Lower lobe of right lung (tissue), 2 donors: ENCODE measurements at regions not wholly inside any gene's neighbourhood (a gene's known extent, or its start where the extent isn't known, plus 50 kb on each side); places are given as distances from the start of the nearest gene placed in this dataset.

Experiments
- ATAC-seq, 2 donors: fragments of 200-7000 bp; cut with Tn5 transposase; one replicate each; pipeline ENCODE4 v1.9.1; 2020 to 2022; ENCODE audit warnings: mild to moderate bottlenecking in 2 of 2, moderate library complexity in 2 of 2
- DNase-seq: peaks from one replicate; pipeline ENCODE4 v3.0.0-alpha.2; 2020
- H3K27ac ChIP-seq: fragments of 200-600 bp; one replicate; pipeline ENCODE4 v1.8.0; 2022
- H3K27me3 ChIP-seq: fragments of 200-600 bp; one replicate; pipeline ENCODE4 v1.8.0; 2022; ENCODE audit warnings: low read depth
- H3K36me3 ChIP-seq: fragments of 200-600 bp; one replicate; pipeline ENCODE4 v1.8.0; 2022; ENCODE audit warnings: mild to moderate bottlenecking
- H3K4me1 ChIP-seq: fragments of 200-600 bp; one replicate; pipeline ENCODE4 v1.8.0; 2022
- H3K4me3 ChIP-seq: fragments of 200-600 bp; one replicate; pipeline ENCODE4 v1.8.0; 2022; ENCODE audit warnings: mild to moderate bottlenecking
- H3K9me3 ChIP-seq: fragments of 200-600 bp; one replicate; pipeline ENCODE4 v1.8.0; 2022
- intact Hi-C: fragments of 100-400 bp; cut with DNase I; formaldehyde crosslinking; loops from one replicate; pipeline ENCODE4 v1.11.0; 2022
- TF ChIP-seq, protein P1 (sequence below): fragments of 200-600 bp; IDR thresholded peaks from one replicate; pipeline ENCODE4 v1.8.0; 2022; ENCODE audit warnings: antibody characterized with exemption, mild to moderate bottlenecking
- donor health status: DM: no; HTN: yes; CAD: no; lungs with severe emphysema.

DNA sequence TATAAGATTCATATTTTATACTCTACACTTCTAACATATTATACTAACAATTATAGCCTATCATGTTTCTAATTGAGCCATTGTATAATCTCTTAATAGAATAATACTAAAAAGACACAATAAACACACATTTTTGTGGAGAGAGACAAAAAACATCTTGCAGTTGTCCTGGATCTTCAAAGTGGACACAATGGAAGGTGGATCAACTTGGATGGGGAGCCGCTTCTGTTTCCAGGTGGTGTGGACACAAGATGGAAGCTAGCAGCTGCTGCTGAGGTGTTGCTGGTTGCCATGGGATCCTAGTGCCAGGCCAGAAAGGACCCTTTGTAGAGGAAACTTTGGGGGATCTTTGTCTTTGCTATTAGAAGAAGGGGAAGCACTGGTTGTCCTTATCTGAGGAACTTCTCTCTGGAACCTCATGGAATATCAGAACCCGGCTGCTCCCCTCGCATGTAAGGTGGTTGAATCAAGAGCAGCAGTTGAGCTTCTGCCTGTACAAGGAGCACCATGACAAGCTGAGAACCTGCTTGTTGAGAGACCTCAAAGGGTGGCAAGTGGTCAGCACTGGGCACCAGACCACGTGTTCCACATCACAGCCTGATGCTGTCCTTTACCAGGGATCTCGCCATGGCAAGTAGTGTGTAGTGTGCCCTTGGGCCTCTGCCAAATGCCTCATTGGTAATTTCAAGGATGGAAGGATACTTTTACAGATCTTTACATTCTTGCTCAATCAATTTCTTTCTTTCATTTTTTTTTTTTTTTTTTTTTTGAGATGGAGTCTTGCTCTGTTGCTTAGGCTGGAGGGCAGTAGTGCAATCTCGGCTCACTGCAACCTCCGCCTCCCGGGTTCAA lies 232.2 kb downstream of the MYCN start:
- intact Hi-C loops, result no loop called here
- DNase-seq, result no peak
- H3K4me3 ChIP-seq, result no peak overlapping the region
- no peaks in the 10 kb centered on the region for H3K36me3 ChIP-seq
- H3K27ac ChIP-seq, result no peak overlapping the region
- TF ChIP-seq, protein P1, sequence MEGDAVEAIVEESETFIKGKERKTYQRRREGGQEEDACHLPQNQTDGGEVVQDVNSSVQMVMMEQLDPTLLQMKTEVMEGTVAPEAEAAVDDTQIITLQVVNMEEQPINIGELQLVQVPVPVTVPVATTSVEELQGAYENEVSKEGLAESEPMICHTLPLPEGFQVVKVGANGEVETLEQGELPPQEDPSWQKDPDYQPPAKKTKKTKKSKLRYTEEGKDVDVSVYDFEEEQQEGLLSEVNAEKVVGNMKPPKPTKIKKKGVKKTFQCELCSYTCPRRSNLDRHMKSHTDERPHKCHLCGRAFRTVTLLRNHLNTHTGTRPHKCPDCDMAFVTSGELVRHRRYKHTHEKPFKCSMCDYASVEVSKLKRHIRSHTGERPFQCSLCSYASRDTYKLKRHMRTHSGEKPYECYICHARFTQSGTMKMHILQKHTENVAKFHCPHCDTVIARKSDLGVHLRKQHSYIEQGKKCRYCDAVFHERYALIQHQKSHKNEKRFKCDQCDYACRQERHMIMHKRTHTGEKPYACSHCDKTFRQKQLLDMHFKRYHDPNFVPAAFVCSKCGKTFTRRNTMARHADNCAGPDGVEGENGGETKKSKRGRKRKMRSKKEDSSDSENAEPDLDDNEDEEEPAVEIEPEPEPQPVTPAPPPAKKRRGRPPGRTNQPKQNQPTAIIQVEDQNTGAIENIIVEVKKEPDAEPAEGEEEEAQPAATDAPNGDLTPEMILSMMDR, result no peak
- no peak for ATAC-seq
- no peaks in the 10 kb centered on the region for H3K4me1 ChIP-seq
- no peaks in the 10 kb centered on the region for H3K9me3 ChIP-seq
- H3K27me3 ChIP-seq, result no peaks in the 10 kb centered on the region

DNA sequence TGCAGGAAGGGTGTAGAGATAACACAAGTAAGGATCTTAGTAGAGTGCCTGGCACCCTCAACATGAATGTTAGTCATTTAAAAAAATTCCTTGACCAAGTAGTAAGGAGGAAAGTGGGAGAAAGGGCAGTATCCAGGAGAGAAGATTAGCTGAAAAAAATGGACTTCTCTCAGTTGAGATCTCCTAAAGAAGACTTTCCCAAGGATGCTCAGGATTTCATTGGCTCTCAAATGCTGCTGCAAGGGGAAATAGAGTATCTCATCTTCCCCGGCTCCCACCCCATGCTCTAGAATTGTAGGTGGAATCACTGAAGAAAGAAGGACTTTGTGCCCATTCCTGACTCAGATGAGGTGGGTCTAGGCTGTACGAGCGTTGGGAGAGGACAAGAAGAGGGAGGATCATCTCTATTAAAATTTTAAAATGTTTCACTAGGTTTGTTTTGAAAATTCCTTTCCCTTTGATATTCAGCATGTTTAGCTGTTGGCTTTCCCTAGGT lies 231.1 kb downstream of the MYCN start:
- TF ChIP-seq, protein P1, result no peak
- no peak overlapping the region for H3K27ac ChIP-seq
- ATAC-seq, result no peak
- H3K36me3 ChIP-seq, result no peaks in the 10 kb centered on the region
- DNase-seq, result no peak
- H3K9me3 ChIP-seq, result no peaks in the 10 kb centered on the region
- no peak overlapping the region for H3K4me3 ChIP-seq
- peaks cover 6% of the 10 kb centered on the region for H3K27me3 ChIP-seq
- H3K4me1 ChIP-seq, result no peaks in the 10 kb centered on the region
- intact Hi-C loops, result no loop called here

DNA sequence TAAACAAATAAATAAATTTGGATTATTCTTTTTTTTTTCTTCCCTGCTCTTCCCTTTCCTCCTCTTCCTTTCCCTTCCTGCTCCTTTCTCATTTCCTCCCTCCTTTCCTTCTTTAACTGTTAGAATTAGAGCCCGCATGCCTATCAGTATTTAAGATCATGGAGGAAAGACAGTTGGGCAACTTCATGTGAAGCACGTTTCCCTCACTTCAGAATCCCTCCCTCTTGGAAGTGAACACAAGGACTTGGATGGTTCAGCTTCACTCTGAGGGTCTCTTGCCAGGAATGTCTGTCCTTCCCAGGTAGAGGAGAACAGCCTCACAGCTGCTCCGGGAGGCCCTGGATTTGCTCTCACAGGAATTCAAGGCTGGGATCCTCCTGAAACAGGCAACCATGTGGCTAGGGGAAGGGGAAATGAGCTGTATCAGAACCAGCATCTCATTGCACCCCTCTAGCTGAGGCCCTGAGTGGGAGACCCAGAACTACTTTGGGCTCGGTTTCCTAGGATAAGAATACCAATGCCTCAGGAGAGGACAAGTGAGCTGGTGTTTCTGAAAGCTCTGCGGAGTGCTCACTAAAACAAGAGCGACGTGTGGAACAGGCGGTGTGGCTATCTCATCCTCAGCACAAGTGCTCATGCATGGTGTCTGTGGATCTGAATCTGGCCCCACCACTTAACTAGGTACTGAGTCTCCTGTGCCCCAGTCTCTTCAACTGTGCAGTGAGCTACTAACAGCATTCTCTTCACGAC lies 230.5 kb downstream of the MYCN start:
- TF ChIP-seq, protein P1, result no peak
- Histone ChIP-seq H3K27me3 (peaks cover 8% of the 10 kb centered on the region), H3K9me3 (no peaks in the 10 kb centered on the region), H3K27ac (no peak overlapping the region), H3K4me1 (no peaks in the 10 kb centered on the region), H3K36me3 (no peaks in the 10 kb centered on the region), H3K4me3 (no peak overlapping the region)
- DNase-seq, result no peak
- ATAC-seq, result no peak
- intact Hi-C loops, result no loop called here

DNA sequence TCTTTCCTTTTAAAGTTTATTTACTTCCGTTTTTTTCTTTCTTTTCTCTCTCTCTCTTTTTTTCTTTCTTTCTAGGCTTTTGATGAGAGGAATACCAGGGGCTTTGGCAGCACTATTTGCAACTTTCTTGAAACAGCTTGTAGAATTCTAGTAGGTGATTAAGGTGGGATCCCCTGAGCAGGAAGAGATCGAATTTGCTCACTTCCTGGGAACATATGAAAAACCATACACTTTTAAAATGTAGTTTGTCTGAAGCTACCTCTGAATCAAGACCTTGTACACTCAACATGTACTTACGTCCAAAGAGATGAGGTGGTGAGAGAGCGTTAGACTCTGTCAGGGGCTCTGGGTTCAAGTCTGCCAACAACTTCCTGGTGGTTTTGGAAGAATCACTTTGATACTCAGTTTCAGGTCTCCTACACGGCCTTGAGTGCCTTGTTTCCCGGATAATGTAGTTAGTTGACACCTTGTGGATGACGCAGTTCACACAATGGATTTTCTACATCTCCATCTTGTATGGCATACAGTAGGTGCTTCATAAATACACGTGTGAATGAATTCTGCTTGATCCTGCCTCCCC lies 229.1 kb downstream of the MYCN start:
- TF ChIP-seq, protein P1, result no peak

DNA sequence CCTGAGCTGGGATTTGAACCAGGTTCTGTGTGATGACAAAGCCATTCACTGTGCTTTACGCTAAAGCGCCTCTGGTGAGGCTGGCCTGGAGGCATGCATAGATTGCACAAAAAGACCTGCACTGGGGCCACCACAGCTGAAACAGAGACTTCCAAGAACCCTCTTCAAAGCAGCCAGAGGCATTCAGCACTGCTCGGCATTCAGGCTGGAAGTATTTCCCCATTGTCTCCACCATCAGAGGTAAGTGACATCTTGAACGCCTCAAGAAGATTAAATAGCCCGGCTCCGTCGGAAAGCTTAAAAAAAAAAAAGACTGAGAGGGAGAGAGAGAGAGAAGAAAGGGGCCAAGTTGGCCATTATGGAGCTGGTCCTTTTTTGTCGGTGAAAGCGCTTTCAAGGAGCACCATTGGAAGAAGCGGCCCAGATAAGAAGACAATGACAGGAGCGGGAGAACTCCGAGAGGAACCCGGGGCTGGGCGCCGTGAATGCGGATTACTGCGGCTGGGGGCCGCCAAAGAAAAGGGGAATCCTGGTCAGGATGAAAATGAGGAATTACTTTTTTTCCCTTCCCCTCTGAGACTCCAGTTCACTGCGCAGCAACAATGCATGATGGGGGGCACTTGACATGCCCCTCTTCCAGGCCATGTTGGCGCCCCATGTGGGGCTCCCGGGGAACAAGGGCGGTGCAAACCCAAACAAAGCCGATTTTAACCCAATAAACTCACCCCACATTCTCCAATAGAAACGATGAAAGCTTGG lies 228.3 kb downstream of the MYCN start:
- Histone ChIP-seq H3K4me1 (no peaks in the 10 kb centered on the region), H3K36me3 (no peaks in the 10 kb centered on the region), H3K27me3 (peaks cover 8% of the 10 kb centered on the region), H3K27ac (no peak overlapping the region), H3K9me3 (no peaks in the 10 kb centered on the region), H3K4me3 (no peak overlapping the region)
- DNase-seq (no peak), ATAC-seq (no peak)
- intact Hi-C loops, result no loop called here
- TF ChIP-seq, protein P1, result no peak

More for the DNA sequence above, 229.1 kb downstream of the MYCN start:
- DNase-seq (no peak), ATAC-seq (no peak)
- Histone ChIP-seq H3K27ac (no peak overlapping the region), H3K4me1 (no peaks in the 10 kb centered on the region), H3K9me3 (no peaks in the 10 kb centered on the region), H3K4me3 (no peak overlapping the region), H3K36me3 (no peaks in the 10 kb centered on the region), H3K27me3 (peaks cover 8% of the 10 kb centered on the region)
- intact Hi-C loops, result no loop called here
